NB4 (cell line): ENCODE measurements at regions not wholly inside any gene's neighbourhood (a gene's known extent, or its start where the extent isn't known, plus 50 kb on each side); places are given as distances from the start of the nearest gene placed in this dataset.
"Not testable (repeated sequence)": the region's sequence is repeated elsewhere in the genome, so short reads cannot be mapped to it uniquely, and the experiment has no call there.

ENCODE experiments used
- DNase-seq: peaks from one replicate; pipeline ENCODE4 v3.0.0; 2010; ENCODE audit warnings: low read depth
- H3K4me3 ChIP-seq: one replicate; pipeline ENCODE4 v1.5.1; 2011; ENCODE audit warnings: mild to moderate bottlenecking, low read depth, low read length, moderate library complexity
- CTCF ChIP-seq: IDR thresholded peaks from one replicate; pipeline ENCODE4 v1.5.1; 2012; ENCODE audit warnings: low read depth, low read length
- MYC ChIP-seq: IDR thresholded peaks from 2 replicates; pipeline ENCODE4 v1.6.1; 2011; ENCODE audit warnings: low read depth, low read length
- POLR2A ChIP-seq: IDR thresholded peaks from 2 replicates; pipeline ENCODE4 v1.6.1; 2011; ENCODE audit warnings: mild to moderate bottlenecking; ENCODE audit not compliant: insufficient read length; ENCODE audit errors: extremely low read depth
- TF ChIP-seq, protein P1 (sequence below): IDR thresholded peaks from 2 replicates; pipeline ENCODE4 v1.6.1; 2011; ENCODE audit warnings: low read depth, low read length

GRCh38 chr4:189858435-189858834 lies 82.2 kb upstream of the FRG1 start:
- TF ChIP-seq POLR2A (no peak), MYC (no peak)
- TF ChIP-seq, protein P1, sequence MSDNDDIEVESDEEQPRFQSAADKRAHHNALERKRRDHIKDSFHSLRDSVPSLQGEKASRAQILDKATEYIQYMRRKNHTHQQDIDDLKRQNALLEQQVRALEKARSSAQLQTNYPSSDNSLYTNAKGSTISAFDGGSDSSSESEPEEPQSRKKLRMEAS = no peak
- no peak overlapping the region for H3K4me3 ChIP-seq
- DNase-seq = no peak

GRCh38 chr4:189861101-189861500 lies 79.6 kb upstream of the FRG1 start:
- H3K4me3 ChIP-seq = no peak overlapping the region
- TF ChIP-seq, protein P1 = no peak
- no peak for TF ChIP-seq CTCF
- TF ChIP-seq POLR2A = no peak
- no peak for TF ChIP-seq MYC
- no peak for DNase-seq

GRCh38 chr4:189869236-189869635 lies 71.4 kb upstream of the FRG1 start:
- TF ChIP-seq MYC (no peak), CTCF (no peak), POLR2A (no peak)
- TF ChIP-seq, protein P1 = no peak
- DNase-seq = no peak

GRCh38 chr4:189870511-189871234 lies 70.0 kb upstream of the FRG1 start:
- H3K4me3 ChIP-seq = no peak overlapping the region
- TF ChIP-seq POLR2A (no peak), CTCF (no peak), MYC (no peak)
- TF ChIP-seq, protein P1 = no peak
- no peak for DNase-seq

More at GRCh38 chr4:189869236-189869635, 71.4 kb upstream of the FRG1 start:
- H3K4me3 ChIP-seq = no peak overlapping the region

DNA sequence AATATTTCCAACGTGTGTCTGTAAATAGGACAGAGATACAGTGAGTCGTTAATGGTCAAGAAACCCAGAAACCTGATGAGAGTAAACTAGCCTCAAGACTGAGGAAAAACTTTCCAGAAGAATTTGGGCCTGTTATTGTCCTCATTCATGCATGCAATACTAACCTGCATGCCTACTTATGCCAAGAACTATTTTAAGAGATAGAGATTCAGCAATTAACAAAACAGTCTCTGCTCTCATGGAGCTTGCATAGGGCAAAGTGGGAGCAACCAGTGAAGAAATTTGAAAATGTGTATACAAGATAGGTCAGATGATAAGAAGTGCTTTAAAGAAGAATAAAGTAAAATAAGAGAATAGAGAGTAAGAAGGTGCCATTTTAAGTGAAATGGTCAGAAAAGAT lies 66.1 kb upstream of the FRG1 start:
- no peak overlapping the region for H3K4me3 ChIP-seq
- no peak for DNase-seq
- no peak for TF ChIP-seq MYC
- TF ChIP-seq POLR2A = no peak
- no peak for TF ChIP-seq CTCF
- TF ChIP-seq, protein P1 = no peak

DNA sequence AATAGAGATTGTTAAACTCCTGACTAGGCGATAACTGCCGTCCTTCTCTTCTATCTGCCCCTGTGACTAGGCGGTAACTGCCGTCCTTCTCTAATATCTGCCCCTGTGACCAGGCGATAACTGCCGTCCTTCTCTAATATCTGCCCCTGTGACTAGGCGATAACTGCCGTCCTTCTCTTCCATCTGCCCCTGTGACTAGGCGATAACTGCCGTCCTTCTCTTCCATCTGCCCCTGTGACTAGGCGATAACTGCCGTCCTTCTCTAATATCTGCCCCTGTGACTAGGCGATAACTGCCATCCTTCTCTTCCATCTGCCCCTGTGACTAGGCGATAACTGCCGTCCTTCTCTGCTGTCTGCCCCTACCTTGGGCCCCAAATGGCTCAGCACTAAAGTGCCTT lies 59.5 kb upstream of the FRG1 start:
- not testable (repeated sequence) for H3K4me3 ChIP-seq, DNase-seq

DNA sequence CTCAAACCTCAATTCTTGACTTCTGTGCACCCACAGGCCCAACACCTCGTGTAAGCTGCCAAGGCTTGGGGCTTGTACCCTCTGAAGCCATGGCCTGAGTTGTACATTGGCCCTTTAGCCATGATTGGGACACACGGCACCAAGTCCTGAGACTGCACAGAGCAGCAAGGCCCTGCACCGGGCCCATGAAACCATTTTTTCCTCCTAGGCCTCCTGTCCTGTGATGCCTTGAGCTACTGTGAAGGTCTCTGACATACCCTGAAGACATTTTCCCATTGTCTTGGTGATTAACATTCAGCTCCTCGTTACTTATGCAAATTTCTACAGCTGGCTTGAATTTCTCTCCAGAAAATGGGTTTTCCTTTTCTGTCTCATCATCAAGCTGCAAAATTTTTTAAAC lies 52.3 kb upstream of the FRG1 start:
- not testable (repeated sequence) for H3K4me3 ChIP-seq, DNase-seq
